HG03135 (cell line): ENCODE measurements at regions not wholly inside any gene's neighbourhood (a gene's known extent, or its start where the extent isn't known, plus 50 kb on each side); places are given as distances from the start of the nearest gene placed in this dataset.
A peak's percentile ranks its signal among the peaks of the same experiment; 100 is the strongest.
"Not testable (repeated sequence)": the region's sequence is repeated elsewhere in the genome, so short reads cannot be mapped to it uniquely, and the experiment has no call there.

Source experiments
- ATAC-seq: cut with Tn5 transposase; IDR thresholded peaks from one replicate; pipeline ENCODE4 v1.9.1; 2021; ENCODE audit warnings: mild to moderate bottlenecking, moderate library complexity; ENCODE audit not compliant: unreplicated experiment

DNA sequence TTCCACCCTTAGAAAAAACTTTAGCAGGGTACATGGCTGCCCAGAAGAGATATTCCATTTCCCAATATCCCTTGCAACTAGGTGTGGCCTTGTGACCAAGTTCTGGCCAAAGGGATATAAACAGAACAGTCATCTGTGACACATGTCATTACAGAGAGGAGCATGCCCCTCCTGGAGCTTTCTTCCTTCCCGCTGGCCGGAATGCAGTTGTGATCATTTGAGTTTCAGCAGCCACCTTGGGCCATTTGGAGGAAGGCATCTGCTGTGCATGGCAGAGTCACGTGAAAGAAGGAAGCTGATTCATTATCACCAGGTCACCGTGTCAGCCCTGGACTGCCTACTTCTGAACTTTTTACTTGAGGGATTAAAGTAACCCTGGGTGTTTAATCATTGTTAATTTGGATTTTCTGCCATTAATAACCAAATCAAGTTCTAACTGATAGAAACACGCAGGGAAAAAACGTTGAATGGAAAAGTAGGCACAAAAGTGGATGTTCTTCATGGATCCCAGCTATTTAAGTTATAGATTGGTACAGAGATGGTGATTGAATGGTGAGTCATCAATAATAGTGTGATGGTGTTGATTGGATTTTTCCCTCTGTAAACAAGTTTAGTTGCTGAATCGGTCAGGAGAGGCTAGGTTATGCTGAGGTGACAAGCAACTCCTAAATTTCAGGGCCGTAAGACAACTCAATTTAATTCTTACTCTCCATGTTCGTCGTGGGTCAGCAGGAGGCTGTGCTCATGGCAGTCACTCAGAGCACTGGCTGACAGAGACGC lies 80.7 kb upstream of the CCDC167 start:
- ATAC-seq: no peak

DNA sequence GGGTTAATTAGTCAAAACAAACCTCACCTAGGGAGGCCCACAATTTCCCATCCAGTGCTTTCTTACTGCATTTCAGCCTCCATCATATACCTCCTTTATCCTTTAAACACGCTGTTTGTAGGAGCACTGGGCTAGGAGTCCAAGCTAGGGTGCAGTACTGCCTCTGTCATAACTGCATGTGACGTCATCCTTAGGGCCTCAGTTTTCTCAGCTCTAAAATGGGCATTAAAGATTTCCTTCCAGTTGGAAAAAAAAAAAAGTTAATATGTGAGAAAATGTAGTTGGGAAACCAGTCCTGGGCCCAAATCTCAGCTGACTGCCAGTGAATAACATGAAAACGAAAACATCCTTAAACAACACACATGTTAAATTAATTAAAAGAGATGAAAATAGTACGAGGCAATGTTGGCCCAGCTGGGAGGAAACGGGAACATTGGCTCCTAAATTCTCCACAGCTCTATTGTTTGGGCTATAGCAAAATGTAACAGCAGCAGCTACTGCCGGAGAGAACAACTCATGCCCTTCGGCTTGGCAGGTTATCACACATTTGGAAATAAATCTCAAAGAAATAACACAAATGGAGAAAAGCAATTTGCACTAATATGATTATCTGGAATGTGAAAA lies 79.9 kb upstream of the CCDC167 start:
- no peak for ATAC-seq

DNA sequence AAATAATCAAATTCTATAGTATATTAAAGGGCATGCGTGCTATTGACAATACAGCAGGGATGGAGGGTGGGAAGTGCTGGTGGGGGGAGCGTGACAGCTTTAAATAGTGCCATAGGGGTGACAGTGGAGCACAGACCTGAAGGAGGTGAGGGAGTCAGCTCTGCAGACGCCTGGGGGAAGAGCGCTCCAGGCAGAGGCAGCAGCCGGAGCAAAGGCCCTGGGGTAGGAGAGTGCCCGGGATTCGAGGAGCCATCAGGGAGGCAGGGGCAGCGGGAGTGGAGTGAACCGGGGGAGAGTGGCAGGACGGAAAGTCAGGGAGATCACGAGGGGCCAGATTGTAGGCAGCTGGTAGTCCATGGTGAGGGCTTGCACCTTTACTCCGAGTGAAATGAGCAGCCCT lies 78.4 kb upstream of the CCDC167 start:
- ATAC-seq: no peak

DNA sequence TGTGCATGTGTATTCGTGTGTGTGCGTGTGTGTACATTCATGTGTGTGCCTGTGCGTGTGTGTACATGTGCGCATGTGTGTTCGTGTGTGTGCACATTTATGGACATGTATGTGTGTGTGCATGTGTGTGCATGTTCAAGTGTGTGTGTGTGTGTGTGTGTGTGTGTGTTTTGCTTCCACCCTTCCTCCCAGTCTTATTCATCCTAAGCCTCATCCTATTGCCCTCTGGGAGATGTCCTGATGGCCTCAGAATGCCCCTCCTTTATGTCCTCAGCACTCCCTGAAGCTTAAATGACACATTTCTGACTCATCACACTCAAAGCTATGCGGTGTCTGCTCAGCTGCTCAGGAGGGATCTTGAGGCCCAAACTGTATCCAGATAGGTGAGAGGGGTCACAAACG lies 76.6 kb upstream of the CCDC167 start:
- ATAC-seq: no peak

DNA sequence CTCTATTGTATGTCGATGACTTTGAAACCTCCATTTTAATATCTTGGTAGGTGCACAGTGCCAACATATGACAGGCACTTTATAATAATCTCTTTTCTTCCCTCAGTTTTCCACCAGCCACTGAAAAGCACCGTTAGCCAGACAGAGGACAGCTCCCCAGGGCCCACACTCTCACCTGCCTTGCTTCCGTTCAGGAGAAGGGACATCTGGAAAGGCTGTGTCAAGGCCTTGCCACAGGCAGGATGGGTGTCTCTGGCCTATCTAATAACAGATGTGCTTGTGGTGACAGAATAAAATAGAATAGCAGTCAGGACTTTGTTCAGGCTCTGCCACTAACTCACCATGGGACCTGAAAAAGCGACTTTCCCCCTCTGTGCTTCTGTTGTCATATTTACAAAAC lies 75.5 kb upstream of the CCDC167 start:
- ATAC-seq: no peak

DNA sequence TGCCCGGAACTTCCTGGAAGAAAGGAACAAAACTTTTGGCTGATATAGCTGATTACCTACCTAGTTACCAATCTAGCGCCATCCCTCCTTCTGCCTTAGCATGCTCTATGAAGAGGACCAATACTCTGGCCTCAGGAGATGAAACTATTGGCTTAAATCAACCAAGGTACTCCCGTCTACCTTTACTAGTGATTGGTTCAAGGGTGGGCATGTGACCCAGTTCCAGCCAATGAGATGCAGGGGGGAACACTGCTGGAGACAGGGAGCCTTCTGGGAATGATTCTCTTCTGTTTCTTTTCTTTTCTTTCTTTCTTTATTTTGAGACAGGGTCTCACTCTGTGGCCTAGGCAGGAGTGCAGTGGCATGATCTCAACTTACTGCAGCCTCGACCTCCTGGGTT lies 72.6 kb upstream of the CCDC167 start:
- ATAC-seq: no peak

DNA sequence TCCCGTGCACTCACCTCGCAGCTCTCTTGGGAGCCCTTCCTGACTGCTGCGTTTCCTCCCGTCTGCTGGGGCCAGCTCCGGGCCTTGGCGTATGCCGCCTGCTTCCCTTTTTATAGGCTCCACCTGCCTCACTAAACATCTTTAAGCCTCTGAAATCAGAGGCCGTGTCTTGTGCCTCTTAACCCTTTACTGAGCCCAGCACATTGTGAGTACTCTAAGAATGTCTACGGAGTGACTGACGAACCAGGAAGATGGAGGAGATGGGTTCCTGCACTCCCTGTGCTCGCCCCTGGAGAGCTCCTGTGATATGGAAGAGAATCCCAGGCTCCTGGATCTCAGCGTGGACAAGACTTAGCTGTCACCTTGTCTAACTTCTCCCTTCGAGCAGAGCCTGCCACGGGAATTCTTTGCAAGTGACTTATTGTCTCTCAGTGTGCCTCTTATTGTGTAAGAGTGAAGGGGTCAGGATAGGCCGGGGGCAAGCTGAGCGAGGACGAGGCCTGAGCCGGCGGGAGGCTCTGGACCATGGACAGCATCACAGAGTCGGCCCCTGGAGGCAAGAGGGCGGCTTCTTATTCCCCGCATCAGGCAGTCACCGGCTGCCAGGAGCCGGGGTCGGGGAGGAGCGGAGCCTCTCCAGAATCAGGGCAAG lies 70.9 kb upstream of the CCDC167 start:
- ATAC-seq: no peak

DNA sequence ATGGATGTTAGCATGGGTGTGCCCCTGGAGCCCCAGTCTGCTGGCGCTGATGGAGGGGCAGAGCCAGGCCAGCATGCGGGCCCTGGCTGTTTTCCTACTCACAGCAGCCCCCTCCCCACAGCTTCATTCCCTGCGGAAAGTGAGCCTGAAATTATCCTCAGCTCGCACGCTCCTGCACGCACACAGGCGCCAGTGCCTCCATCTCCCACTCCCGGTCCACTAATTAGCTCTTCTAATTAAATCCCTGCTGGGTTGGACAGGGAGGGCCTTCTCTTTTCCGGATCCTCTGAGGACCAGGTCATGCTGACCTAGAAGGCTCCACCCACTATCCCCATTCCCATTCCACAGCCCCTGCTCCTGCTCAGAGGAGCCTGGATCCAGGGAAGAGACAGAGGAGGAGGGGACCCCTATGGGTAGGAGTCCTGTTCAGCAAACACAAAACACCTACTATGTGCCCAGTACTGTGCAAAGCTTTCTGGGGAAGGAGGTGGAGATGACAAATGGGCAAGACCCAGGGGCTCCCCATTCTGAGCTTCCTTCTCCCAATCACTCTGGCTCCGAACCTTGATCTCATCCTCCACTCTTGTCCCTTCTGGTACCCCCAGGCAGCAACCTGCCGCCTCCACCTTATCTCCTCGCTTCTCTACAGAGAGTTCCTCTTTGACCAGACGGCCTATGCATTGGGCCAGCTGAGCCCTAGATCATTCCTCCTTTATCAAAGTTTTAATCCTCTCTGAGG lies 70.2 kb upstream of the CCDC167 start:
- ATAC-seq: no peak

DNA sequence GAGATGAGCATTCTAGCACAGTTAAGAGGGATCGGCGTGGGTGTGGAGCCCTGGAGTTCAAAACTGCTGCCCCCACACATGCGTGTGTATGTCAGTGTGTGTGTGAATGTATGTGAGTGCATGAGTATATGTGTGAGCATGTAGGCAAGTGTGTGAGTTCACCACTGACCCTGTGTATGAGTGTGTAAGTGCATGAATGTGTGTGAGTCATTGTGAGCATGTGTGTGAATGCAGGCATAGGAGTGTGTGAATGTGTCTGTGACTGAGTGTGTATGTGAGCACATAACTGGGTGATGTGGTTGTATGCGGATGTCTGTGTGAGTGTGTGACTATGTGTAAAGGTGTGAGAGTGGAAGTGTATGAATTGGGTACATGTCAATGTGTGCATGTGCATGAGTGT lies 69.6 kb upstream of the CCDC167 start:
- ATAC-seq: no peak

DNA sequence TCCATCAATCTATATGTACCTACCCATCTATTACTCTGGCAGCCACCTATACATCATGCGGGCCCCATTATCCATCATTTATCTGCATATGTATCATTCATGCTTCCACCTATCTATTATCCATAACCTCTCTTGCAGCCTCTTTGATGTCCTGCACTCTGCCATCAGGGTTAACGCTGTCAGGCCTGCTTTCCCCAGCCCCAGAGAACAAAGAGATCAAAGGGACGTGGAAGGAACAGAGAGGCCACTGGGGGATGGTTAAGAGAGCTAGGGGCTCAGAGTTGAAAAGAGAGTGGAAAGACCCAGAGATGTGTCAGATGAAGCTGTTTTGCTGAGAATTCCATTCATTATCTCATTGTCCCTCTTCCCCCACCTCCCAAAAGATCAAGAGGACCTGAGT lies 67.3 kb upstream of the CCDC167 start:
- ATAC-seq: no peak

DNA sequence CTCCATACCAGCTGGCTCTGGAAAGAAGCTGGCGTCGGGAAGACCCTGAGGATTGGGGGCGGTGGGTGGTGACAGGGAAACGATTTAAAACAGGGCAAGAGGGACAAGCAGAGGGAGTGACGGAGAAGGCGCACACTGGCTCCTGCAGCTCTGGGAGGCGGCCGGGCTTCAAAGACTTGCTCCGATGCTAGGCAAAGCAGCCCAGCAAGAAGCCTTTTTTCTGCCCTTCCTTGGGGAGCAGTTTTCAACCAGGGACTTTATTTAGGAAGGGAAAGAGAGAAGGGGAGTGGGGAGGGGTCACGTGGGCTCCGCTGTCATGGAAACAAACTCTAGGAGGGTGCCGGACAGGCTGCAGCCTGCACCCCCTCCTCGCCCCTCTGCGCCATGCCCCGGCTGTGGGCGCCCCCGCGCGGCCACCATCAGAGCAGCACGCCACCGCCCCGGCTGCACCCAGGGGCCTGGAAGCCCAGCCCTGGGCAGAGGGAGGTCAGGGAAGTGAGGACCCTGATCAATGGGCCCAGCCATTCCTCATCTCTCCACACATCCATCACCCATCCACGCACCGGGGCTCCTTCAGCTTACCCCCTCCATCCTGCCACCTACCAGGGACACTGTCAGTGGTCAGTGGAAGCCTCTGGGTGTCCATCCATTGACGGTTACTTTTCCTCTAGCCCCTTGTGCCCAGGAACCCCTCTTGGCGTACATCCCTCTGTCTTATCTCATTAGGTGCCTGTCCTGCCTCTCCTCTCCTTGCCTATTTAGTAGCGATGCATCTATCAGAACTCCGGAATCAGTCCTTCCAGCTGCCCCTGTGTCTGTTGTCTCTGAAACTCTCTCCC lies 66.6 kb upstream of the CCDC167 start:
- ATAC-seq: peak; percentile 38

DNA sequence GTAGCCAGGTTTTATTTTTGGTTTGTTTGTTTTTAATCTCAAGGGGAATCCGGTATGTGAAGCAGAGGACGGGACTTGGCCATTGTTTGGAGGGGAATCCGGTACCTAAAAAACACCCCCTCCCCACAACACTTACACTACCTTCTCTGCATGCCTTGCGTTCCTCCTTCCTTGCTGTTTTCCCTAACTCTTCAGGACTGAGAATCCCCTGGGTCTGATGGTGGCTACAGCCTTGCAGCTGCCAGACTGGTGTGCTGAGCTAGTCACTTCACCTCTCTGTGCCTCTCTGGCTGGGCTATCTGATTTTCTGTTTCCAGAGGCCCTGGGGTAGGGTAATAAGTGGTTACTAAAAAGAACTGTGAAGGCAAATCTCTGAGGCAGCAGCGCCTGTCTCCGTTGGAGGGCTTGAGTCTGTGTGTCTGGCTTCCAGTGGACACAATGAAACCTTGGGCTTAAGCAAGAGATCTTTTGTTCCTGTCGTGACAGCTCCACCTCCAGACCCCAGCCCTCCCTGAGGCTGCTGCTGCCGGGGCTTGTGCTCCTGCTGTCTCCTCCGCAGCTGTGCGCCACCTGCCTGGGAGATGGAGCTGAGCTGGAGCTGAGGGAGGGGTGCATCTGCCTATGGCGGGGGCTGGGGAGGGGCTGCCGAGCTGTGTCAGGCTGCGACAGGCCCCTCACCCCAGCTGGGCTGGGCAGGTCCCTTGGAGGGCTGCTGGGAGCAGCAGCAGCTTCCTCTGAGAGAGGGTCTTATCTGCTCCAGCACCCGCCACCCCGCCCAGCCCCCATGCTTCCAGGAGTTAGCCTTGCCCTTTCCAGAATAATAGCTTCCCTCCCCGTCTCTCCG lies 65.8 kb upstream of the CCDC167 start:
- ATAC-seq: no peak

DNA sequence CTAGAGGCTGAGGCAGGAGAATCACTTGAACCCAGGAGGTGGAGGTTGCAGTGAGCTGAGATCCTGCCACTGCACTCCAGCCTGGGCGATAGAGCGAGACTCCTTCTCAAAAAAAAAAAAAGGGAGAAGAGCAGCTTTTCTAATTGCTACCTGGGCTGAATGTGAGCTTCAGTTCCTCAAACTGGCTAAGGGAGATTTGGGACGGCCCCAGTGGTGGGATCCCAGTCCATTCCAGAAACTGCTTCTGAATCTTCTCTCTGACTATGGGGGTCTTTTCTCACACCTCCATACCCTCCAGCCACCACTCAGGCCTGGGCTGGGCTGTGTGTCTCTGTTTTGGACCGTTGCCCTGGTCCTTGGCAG lies 63.2 kb upstream of the CCDC167 start:
- not testable (repeated sequence) for ATAC-seq

DNA sequence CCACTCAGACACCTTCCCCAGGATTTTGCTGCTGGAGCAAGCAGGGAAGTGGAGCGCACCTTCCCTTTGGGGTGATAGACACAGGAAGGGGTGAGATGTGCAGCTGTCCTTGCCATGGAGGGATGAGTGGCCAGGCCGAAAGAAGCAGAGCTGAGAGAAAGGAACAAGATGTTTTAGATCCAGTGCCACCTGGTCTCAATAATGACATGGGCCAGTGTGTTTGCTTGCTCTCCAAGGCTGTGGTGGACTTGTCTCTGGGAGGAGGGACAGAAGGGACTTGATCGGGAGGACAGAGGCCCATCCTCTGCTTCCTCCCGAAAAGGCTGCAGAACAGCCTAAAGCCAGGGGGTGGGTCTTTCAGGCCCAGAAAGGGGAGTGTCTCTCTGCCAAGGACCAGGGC lies 61.7 kb upstream of the CCDC167 start:
- ATAC-seq: no peak

DNA sequence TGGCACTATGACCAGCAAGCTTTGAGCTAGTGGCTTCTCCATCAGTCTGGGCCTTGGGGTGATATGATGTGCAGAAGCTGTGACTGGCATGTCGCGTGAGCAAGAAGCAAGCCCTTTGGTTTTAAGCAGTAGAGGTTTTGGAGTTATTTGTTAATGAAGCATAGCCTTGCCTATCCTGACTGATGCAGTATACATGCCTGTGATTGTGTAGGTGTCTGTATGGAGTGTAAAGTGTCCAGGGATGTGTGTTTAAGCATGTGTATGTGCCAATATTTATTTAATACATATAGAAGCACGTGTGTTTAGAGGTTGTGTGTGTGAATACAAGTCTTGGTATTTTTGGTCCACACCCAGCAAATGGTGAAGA lies 61.0 kb upstream of the CCDC167 start:
- ATAC-seq: no peak

DNA sequence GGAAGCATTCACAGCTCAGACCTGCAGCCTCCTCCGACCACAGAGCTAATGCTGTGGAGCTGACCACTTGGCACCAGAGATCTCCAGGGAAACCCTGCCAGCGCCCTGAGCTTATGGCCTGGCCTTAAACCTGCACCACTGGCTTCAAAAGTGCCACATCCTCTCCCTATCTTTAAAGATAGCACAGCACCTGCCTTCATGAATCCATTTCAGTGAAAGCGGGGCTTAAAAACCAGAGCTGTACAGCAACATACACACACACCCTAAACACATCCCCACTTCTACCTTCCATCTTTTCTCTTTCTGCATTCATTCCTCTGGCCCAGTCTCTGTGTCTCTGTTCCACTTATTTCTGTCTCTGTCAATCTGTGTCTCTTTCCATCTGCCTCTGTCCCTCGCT lies 59.8 kb upstream of the CCDC167 start:
- no peak for ATAC-seq

DNA sequence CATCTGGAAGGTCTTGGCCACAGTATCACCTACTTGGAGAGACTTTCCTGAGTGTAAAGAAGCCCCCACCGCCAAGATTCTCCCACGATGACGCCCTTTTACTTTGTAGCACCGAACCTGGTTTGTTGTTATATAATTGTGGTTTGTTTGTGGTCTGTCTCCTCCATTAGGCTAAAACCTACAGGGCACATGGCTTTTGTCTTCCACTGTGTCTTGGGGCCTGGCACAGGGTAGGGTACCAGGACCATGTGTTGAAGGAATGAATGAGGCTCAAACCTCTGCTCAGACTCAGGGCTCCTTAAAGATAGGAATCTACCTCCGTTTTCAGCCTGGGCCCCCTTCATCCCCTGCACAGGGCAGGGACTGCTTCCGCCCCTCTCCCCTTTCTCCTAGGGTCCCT lies 59.4 kb upstream of the CCDC167 start:
- no peak for ATAC-seq

DNA sequence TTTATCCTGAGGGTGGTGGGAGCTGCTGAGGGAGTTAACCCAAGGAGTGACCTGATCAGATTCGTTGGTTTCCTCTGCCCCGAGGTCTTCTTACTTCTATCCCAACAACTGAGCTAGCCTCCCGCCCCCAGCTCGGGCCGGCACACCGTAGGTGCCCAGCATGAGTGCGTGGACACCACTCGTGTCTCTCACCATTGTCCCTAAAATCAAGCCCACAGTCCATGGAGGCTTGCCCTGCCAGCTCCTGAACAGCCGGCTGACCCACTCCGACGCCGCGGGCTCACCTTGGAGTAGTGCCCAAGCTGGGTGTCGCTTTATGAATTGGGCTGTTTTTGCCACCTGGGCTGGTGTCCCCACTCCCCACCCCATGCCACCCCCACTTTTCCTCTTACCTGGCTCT lies 59.0 kb upstream of the CCDC167 start:
- ATAC-seq: no peak

DNA sequence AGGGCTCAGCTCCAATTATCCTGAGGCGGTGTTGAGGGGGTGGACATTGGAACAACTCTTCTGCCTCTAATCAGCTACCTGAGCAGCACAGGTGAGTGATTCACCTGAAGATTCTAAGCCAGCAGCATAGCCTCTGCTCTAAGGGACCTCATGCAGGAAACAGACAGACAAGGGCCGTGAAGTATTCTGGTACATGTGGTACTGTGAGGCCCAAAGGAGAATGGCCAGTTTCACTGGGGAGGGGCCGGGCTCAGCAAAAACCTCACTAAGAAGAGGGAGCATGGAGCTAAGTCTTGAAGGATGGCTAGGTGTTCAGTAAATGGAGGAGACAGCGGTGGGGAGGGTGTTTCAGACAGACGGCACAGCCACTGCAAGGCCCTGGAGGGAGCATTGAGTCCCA lies 58.5 kb upstream of the CCDC167 start:
- no peak for ATAC-seq

DNA sequence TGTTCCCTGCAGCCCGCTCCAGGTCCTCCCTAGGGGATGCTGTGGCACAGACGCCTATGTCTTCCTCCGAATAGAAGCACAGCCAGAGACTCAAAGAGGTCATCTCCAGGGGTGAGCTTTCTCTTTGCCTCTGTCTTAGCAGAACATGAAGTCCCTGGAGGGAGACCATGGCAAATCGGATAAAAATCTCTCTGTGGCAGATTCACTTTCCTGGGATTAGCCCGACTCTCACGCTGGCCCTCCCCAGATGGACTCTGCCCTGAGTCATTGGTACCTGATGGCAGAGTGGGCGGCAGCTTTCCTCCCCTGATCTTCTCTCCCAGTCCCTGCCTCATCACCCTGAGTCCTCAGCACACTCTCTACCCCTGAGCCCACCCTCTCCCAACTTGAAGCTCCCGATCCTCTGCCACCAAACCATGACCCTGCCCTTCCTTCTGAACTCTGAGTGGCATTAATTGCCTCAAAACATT lies 58.0 kb upstream of the CCDC167 start:
- no peak for ATAC-seq
